ENCODE measurements at regions not wholly inside any gene's neighbourhood (a gene's known extent, or its start where the extent isn't known, plus 50 kb on each side); places are given as distances from the start of the nearest gene placed in this dataset.

- no peak for TF ChIP-seq SETDB1 (IDR thresholded peaks at IDR 0.05; ENCODE audit: insufficient read length, low read length)
- no peak for TF ChIP-seq ZNF549 (tag by site-specific recombination; IDR thresholded peaks at IDR 0.05)
- no peak for TF ChIP-seq ZNF121 (tag by site-specific recombination; IDR thresholded peaks at IDR 0.05)
- TF ChIP-seq ZNF561 (tag by site-specific recombination; IDR thresholded peaks at IDR 0.05; ENCODE audit: borderline replicate concordance), result no peak
- TF ChIP-seq, protein P1, sequence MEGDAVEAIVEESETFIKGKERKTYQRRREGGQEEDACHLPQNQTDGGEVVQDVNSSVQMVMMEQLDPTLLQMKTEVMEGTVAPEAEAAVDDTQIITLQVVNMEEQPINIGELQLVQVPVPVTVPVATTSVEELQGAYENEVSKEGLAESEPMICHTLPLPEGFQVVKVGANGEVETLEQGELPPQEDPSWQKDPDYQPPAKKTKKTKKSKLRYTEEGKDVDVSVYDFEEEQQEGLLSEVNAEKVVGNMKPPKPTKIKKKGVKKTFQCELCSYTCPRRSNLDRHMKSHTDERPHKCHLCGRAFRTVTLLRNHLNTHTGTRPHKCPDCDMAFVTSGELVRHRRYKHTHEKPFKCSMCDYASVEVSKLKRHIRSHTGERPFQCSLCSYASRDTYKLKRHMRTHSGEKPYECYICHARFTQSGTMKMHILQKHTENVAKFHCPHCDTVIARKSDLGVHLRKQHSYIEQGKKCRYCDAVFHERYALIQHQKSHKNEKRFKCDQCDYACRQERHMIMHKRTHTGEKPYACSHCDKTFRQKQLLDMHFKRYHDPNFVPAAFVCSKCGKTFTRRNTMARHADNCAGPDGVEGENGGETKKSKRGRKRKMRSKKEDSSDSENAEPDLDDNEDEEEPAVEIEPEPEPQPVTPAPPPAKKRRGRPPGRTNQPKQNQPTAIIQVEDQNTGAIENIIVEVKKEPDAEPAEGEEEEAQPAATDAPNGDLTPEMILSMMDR (tag by site-specific recombination; IDR thresholded peaks at IDR 0.05), result no peak
- TF ChIP-seq, protein P2, sequence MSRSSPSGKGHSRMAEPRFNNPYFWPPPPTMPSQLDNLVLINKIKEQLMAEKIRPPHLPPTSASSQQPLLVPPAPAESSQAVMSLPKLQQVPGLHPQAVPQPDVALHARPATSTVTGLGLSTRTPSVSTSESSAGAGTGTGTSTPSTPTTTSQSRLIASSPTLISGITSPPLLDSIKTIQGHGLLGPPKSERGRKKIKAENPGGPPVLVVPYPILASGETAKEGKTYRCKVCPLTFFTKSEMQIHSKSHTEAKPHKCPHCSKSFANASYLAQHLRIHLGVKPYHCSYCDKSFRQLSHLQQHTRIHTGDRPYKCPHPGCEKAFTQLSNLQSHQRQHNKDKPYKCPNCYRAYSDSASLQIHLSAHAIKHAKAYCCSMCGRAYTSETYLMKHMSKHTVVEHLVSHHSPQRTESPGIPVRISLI (tag by site-specific recombination; IDR thresholded peaks at IDR 0.05), result no peak
- TF ChIP-seq TCF7L2 (IDR thresholded peaks at IDR 0.05; ENCODE audit: borderline replicate concordance, low read depth, low read length), result no peak
- no peak for TF ChIP-seq ZNF366 (tag by site-specific recombination; conservative IDR thresholded peaks at IDR 0.05)
- no peak for TF ChIP-seq ZNF10 (tag by site-specific recombination; IDR thresholded peaks at IDR 0.05)
- TF ChIP-seq ZNF140 (tag by site-specific recombination; IDR thresholded peaks at IDR 0.05), result no peak
- no peak for TF ChIP-seq SP7 (tag by site-specific recombination; IDR thresholded peaks at IDR 0.05)
- TF ChIP-seq BCL11A (tag by site-specific recombination; IDR thresholded peaks at IDR 0.05; ENCODE audit: low read depth), result no peak
These were observed 53.4 kb upstream of the LRIG1 start for GRCh38 chr3:66554178-66554577.

Measured in HEK293 (cell line).